PC-3 (cell line): ENCODE measurements at regions not wholly inside any gene's neighbourhood (a gene's known extent, or its start where the extent isn't known, plus 50 kb on each side); places are given as distances from the start of the nearest gene placed in this dataset.

Experiments used
- CTCF ChIP-seq: fragments of 300-600 bp; sonication (generic); conservative IDR thresholded peaks from 2 replicates; pipeline ENCODE4 v1.5.1; 2017; ENCODE audit warnings: antibody characterized with exemption, low read depth, mild to moderate bottlenecking, low read length
- EZH2 ChIP-seq: fragments of 300-600 bp; sonication (generic); IDR thresholded peaks from one replicate; pipeline ENCODE4 v1.6.1; 2017; ENCODE audit warnings: antibody characterized with exemption, mild to moderate bottlenecking, low read length; ENCODE audit not compliant: unreplicated experiment
- EZH2phosphoT487 ChIP-seq: fragments of 300-600 bp; sonication (generic); IDR thresholded peaks from 2 replicates; pipeline ENCODE4 v1.6.1; 2018; ENCODE audit warnings: mild to moderate bottlenecking, antibody characterized with exemption, low read length, borderline replicate concordance

- TF ChIP-seq CTCF = no peak; the same call in 1 of the 2 replicates
- TF ChIP-seq EZH2 = no peak
- no peak for TF ChIP-seq EZH2phosphoT487
Observed at GRCh38 chr3:56926243-56926946, 124.6 kb upstream of the ARHGEF3 start.
